Testis (tissue), 2 donors: ENCODE measurements at regions not wholly inside any gene's neighbourhood (a gene's known extent, or its start where the extent isn't known, plus 50 kb on each side); places are given as distances from the start of the nearest gene placed in this dataset.

ENCODE experiments used
- POLR2A ChIP-seq: fragments of 450-650 bp; IDR thresholded peaks from one replicate; pipeline ENCODE4 v1.6.1; 2017; ENCODE audit warnings: antibody characterized with exemption, mild to moderate bottlenecking, moderate library complexity
- TF ChIP-seq, protein P1 (sequence below), 3 experiments: fragments of 450-650 bp in 2 of 3; fragments of 200-600 bp in 1 of 3; sonication (generic) in 1 of 3; IDR thresholded peaks; one replicate each; pipeline ENCODE4 v1.5.1; 2016 to 2019; ENCODE audit warnings: antibody characterized with exemption in 3 of 3, mild to moderate bottlenecking in 2 of 3, moderate library complexity in 1 of 3

DNA sequence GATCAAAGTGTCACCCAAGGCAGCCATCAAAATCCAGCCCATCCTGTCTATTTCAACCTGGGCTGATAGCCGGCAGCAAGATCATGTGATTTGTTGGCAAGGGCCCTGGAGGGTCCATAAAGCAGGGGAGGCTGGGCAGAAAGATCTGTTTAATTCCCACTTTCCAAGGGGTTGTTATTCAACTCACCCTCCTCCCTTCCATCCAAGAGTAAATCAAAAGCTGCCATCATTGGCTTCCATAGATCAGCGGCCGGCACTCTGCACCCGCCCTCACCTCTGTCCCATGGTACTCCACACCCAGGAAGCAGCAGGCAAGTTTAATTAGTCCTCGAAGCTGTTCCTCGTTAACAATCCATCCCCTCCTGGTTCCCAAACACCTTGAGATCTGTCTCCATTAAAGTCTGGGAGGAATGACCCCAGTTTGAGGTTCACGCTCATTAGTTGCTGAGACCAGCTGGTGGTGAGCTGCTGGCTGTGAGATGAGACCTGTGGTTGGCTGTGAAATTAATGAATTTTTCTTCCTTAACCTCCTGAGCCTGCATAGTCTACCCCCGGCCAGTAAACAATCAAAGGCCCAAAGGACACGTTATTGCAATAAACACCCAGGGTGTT lies 120.6 kb upstream of the CHST15 start:
- TF ChIP-seq, protein P1, sequence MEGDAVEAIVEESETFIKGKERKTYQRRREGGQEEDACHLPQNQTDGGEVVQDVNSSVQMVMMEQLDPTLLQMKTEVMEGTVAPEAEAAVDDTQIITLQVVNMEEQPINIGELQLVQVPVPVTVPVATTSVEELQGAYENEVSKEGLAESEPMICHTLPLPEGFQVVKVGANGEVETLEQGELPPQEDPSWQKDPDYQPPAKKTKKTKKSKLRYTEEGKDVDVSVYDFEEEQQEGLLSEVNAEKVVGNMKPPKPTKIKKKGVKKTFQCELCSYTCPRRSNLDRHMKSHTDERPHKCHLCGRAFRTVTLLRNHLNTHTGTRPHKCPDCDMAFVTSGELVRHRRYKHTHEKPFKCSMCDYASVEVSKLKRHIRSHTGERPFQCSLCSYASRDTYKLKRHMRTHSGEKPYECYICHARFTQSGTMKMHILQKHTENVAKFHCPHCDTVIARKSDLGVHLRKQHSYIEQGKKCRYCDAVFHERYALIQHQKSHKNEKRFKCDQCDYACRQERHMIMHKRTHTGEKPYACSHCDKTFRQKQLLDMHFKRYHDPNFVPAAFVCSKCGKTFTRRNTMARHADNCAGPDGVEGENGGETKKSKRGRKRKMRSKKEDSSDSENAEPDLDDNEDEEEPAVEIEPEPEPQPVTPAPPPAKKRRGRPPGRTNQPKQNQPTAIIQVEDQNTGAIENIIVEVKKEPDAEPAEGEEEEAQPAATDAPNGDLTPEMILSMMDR (IDR thresholded peaks at IDR 0.05) = no peak
- no peak for TF ChIP-seq POLR2A
